Activated CD8-positive, alpha-beta memory T cell treated with anti-CD3 and anti-CD28 coated beads for 4 hours (primary cell): ENCODE measurements at regions not wholly inside any gene's neighbourhood (a gene's known extent, or its start where the extent isn't known, plus 50 kb on each side); places are given as distances from the start of the nearest gene placed in this dataset.
A peak's percentile ranks its signal among the peaks of the same experiment; 100 is the strongest.

Experiments used
- DNase-seq, 2 donors: peaks; one replicate each; pipeline ENCODE4 v3.0.0-alpha.2; 2020; ENCODE audit warnings: low read depth in 2 of 2

- DNase-seq = no peak
These were observed 128.4 kb upstream of the AP1S2 start for GRCh38 chrX:15983034-15983433.

GRCh38 chrX:15977644-15978043 lies 123.0 kb upstream of the AP1S2 start:
- DNase-seq = no peak

DNA sequence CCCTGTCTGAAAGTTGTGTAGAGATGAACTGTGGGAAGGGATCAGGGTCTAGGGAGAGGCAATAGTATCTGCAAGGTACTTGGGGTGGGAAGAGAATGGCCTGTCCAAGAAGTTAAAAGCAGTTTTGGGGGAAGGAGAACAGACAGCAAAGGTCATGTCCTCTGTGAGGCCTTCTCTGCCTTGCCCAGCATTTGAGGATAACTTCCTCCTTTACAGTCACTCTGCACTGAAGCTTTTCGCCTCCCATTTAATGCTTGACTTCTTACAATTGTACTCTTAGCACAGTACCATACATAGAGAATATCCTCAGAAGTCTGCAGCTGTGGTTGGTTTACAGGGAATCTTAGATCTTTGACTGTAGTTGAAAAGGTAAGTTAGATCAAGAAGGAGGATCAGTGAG lies 121.8 kb upstream of the AP1S2 start:
- no peak for DNase-seq

DNA sequence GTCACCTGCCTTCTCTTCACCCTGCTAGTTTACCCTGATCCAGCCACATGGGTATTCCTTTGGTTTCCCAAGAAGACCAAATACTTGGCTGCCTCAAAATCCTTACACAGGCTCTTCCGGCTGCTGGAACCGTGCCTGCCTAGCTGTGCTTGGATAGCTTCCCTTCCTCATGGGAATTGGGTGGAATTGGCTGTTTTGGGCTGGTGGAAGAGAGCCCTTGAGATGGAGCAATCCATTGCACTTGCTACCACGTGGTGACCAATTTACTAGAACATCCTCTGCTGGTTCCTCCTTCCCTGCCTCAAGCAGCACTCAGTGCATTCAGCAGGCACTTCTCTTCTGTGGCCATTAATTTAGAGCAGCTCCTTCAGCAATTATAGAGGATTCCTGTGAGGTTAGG lies 119.3 kb upstream of the AP1S2 start:
- DNase-seq = no peak

GRCh38 chrX:15973299-15973698 lies 118.7 kb upstream of the AP1S2 start:
- peak in 1 of 2 donors; percentile 0 for DNase-seq

DNA sequence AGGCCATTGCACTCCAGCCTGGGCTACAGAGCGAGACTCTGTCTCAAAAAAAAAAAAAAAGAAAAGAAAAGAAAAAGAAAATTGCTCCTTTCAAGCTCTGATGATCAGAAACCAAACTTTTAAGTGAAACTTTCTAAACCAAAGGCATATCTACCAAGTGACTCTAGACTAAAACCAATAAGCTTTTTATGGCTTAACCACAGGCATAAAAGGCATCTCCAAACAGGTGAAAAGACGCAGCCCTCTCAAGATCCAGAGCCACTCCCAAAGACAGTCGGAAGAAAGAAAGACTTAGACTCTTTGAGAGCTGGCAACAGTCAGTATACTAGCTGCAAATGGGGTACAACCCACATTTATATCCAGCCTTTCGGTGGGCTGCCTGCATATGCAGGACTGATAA lies 117.1 kb upstream of the AP1S2 start:
- DNase-seq = no peak

- no peak for DNase-seq
These were observed 109.2 kb upstream of the AP1S2 start for GRCh38 chrX:15963858-15964257.

DNA sequence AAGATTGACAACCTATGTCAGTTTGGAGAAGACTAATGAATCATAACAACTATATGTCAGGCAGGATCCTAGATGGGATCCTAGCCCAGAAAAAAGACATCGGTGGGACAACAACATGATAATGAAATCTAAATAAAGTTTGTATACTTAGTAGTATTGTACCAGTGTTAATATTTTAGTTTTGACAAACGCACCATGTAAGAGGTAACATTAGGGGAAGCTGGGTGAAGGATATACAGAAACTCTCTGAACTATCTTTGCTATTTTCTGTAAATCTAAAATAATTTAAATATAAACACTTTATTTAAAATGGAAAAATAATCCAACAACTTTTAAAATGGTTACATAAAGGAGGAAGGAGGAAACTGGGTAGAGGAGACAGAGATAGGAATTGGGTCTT lies 105.6 kb upstream of the AP1S2 start:
- no peak for DNase-seq

GRCh38 chrX:15956681-15957080 lies 102.1 kb upstream of the AP1S2 start:
- no peak for DNase-seq

DNA sequence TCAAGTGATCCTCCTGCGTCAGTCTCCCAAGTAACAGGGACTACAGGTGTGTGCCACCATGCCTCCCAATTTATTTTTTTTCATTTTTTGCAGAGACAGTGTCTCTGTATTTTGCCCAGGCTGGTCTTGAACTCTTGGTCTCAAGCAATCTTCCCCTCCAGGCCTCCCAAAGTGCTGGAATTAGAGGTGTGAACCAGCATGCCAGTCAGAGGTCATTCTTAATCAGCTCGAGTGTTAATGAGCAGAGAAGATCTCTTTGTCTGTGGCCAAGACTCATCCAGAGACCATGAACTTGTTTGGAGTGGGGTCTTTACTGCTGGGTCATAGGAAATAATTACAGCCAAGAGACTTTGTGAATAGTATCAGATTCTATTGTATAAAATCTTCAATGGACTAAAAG lies 99.2 kb upstream of the AP1S2 start:
- DNase-seq = no peak

DNA sequence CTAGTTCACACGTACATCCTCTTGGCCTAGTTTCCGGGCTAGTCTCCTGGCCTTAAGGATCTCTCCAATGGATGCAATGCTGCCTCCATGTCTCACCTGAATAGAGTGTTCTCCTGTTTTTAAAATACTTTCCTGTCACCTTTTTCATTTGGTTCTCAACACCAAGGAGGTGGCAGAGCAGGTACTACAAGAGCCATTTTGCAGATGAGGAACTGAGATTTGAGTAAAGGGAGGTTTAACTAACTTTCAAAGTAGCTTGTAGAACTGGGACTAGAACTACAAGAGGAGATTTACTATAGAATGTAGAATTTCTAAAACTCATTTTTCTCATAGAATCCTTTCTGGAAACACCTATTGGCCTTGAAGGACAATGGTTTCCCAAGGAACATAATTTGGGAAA lies 97.6 kb upstream of the AP1S2 start:
- no peak for DNase-seq

GRCh38 chrX:15948318-15948660 lies 93.7 kb upstream of the AP1S2 start:
- DNase-seq = no peak

DNA sequence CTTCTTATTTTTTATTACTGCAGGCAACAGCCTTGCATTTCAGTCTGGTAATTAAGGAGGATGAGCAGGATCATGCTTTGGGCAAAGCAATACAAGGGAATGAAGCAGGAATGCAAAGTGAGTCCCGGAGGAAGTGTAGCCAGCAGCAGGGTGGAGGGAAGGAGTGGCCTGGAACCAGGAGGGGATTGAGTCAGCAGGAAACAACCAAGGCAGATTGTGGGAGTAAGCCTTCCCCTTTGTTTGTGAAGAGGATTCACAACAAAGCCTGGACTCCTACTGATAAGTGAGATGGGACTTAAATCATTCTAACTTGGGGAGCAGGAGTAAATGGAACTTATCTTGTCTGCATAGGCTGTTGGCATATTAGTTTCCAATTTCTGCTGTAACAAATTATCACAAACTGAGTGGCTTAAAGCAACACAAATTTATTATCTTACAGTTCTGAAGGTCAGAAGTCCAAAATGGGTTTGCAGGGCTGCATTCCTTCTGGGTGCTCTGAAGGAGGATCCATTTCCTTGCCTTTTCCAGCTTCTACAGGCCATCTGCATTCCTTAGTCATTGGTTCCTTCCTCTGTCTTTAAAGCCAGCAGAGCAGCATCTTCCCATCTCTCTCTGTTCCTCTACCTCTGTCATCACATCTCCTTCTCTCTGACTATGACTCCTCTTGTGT lies 93.2 kb upstream of the AP1S2 start:
- no peak for DNase-seq

DNA sequence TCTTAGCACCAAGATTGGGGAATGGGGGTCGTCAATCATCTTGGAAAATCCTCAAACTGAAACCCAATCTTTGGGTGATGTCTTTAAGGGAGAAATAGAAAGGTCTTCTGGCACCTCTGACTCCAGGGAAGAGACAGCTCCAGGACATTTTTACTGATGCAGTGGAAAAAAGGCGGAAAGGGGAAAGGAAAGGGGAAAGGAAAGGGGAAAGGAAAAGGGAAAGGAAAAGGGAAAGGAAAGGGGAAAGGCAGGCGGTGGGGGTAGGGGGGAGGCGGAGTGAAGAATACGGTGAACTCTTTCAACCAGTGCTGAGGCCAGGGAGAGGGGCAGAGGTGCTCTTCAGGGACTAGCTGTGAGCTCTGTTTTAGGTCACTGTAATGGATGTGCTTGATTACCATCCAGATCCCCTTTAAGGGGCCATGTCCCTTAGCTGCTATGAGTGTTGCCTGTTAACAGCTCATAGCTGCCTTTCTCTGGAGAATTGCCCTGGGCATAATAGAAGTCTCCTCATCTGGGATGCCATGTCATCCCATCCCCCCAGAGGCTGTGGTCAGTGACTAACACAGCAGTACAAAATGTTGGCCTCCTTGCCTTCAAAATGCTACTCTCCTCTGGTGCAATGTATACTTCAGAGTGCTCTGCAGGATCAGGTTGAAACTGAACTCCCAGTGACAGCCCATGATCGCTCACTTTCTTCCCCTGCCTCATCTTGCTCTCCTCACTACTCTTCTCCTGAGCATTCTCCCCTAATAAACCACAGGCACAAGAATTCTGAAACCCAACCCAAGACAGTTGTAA lies 92.4 kb upstream of the AP1S2 start:
- DNase-seq = no peak

GRCh38 chrX:15943391-15943790 lies 88.8 kb upstream of the AP1S2 start:
- no peak for DNase-seq

DNA sequence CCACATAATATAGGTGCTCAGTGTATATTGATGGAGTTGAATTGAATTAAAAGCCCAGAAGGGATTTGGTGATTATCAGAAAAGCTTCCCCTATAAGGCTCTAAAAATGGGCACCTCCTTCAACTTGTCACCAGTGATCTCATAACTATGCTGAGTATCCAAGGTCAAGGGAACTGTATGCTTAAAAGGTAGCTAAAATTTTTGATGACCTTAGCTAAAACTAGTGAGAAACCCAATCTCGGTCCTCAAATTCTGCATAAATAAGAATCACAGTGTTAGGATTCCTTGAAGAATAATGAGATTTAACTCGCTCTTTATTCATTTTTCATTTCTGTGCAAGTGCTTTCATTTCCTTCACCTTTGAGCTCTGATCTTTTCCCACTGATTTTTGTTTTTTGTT lies 87.7 kb upstream of the AP1S2 start:
- no peak for DNase-seq

DNA sequence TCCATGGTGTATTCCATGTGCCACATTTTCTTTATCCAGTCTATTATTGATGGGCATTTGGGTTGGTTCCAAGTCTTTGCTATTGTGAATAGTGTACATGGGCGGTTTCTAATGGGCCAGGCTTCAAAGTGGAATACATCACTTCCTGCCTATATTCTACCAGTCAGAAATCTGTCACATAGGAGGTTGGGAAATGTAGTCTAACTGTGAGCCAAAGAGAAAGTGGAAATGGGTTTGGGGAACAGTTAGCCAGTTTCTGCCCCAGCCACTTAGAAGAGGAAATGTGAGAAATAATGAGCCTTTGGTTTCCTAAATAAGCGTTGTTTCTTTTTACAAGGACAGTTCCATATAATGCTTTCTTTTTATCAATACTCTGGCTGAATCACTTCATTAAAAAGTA lies 85.1 kb upstream of the AP1S2 start:
- DNase-seq = no peak

- DNase-seq = no peak
These were observed 83.5 kb upstream of the AP1S2 start for GRCh38 chrX:15938072-15938471.

DNA sequence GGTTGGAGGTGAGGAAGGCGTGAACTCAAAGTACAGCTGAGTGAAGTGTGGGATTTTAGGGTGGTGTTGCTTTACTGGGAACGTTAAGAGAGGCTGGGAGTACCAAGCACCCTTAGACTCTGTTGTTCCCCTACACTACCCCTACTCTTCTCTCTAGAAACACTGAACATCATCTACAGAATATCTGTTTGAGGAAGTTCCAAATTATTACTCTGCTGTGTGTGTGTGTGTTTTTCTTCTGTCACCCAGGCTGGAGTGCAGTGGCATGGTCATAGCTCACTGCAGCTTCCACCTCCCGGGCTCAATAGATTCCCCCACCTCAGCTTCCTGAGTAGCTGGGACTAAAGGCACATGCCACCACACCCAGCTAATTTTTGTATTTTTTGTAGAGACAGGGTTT lies 76.7 kb upstream of the AP1S2 start:
- DNase-seq = no peak

DNA sequence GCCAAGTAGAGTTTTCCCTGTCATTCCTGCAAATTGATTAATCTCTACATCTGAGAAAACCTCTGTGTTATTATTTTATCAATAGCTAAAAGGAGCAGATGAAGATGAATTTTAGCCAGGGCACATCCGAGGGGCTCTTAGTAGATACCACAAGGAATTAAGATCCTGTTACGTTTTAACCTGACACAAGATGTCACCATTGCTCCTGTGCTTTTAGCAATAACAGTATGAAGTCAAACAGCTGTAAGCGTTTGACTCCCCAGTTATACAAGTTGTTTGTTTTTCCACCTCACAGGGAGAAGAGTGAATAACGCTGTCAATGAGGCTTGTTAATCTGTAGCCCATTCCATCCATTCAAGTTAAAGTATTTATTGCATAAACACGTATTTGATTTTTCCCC lies 76.0 kb upstream of the AP1S2 start:
- DNase-seq = no peak

DNA sequence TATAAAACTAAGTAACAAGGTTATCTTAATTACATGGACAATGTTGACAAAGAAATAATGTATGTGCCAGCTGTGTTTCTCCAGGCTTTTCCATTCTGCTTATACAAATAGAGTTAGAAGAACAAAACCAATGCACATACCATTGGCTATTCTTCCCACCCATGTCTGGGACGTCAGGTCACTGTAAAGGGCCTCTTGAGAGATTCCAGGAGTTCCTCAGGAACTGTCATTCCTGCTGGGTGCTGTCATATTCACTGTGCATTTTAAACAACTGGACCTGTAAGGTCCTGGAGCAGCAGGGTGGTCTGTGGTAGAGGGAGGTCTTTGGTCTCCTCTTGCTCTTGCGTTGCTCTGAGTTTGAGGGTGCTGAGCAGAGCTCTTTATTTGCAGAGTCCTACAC lies 74.6 kb upstream of the AP1S2 start:
- DNase-seq = no peak

DNA sequence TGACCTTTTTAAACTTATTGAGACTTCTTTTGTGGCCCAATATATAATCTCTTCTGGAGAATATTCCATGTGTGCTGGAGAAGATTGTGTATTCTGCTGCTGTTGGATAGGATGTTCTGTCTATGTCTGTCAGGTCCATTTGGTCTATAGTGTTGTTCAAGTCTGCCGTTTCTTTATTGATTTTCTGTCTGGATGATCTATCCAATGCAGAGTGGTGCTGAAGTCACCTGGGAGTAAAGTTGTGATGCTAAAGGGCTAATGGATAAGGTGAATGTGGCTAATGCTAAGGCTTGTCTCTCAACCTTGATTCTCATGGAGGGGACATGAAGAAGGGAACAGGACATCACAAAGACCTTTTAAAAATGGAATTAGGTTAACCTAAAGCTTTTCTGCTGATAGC lies 72.0 kb upstream of the AP1S2 start:
- DNase-seq = no peak

DNA sequence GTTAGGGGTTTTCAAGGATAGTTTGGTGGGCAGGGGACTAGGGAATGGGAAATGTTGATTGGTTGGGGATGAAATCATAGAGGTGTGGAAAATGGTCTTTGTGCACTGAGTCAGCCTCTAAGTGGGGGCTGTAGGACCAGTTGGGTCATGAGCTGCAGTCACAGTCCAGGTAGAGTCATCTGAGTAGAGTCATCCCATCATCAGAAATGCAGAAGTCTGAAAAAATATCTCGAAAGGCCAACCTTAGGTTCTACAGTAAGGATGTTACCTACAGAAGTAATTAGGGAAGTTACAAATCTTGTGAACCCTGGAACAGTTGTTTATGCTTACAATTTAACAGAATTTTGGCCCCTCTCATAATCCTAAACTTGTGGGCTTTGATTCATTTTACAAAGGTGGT lies 63.4 kb upstream of the AP1S2 start:
- DNase-seq = no peak

- DNase-seq = no peak
These were observed 62.1 kb upstream of the AP1S2 start for GRCh38 chrX:15916704-15917084.
